D341Med (cell line): ENCODE measurements at regions not wholly inside any gene's neighbourhood (a gene's known extent, or its start where the extent isn't known, plus 50 kb on each side); places are given as distances from the start of the nearest gene placed in this dataset.
A peak's percentile ranks its signal among the peaks of the same experiment; 100 is the strongest.
"Not testable (repeated sequence)": the region's sequence is repeated elsewhere in the genome, so short reads cannot be mapped to it uniquely, and the experiment has no call there.

Source experiments
- DNase-seq: peaks from one replicate; pipeline ENCODE4 v3.0.0; 2012; ENCODE audit warnings: low spot score

- no peak for DNase-seq
Measured at GRCh38 chr13:46498650-46499049, 54.3 kb upstream of the LRCH1 start.

GRCh38 chr13:46496086-46496485 is 56.9 kb upstream of the LRCH1 start:
- no peak for DNase-seq

GRCh38 chr13:46495651-46496050 is 57.3 kb upstream of the LRCH1 start:
- no peak for DNase-seq

DNA sequence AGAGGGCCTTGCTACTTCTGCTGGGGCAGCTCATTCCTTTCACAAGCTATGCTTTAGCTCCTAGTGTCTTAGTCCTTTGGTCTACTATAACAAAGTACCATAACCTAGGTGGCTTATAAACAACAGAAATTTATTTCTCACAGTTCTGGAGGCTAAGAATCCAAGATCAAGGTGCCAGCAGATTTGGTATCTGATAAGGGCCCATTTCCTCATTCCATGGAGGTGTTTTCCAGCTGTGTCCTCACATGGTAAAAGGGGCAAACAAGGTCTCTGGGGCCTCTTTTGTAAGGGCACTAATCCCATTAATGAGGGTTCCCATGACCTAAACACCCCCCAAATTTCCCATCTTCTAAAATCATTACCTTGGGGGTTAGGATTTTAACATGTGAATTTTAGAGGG is 57.9 kb upstream of the LRCH1 start:
- DNase-seq, result no peak

DNA sequence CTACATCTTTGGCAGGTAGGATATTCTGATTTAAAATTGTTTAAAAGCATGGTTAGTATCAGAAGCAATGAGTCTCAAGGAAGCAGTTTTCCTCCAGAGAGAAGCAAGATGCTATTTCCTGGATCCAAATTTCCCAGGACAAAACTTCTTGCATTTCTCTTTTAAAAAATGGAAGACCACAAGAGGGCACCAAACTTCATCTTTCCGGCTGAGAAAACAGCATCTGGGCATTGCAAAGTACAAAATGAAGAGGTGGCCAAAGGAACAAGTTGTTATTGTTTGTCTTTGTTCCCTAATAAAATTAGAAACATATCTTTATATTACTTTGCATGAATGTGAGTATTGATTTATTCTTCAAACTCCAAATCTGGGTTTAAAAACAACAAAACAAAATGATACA is 60.0 kb upstream of the LRCH1 start:
- peak; percentile 51 for DNase-seq

DNA sequence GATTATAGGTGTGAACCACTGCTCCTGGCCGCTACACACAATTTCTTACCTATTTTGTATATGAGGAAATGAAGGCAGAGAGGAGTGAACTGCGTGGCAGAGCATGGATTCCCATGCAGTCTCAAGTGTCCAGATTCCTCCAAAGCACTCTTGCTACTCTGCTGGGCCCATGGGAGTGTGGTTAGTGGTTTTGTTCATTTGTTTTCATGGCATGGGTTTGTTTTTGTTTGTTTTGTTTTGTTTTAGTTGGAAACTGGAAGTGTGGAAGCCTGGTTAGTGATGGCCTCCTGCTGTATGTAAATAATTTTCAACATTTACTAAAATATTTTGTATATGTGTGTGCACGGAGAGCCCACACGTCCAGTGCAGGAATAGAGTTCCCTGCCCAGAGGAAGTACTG is 61.3 kb upstream of the LRCH1 start:
- DNase-seq, result no peak

DNA sequence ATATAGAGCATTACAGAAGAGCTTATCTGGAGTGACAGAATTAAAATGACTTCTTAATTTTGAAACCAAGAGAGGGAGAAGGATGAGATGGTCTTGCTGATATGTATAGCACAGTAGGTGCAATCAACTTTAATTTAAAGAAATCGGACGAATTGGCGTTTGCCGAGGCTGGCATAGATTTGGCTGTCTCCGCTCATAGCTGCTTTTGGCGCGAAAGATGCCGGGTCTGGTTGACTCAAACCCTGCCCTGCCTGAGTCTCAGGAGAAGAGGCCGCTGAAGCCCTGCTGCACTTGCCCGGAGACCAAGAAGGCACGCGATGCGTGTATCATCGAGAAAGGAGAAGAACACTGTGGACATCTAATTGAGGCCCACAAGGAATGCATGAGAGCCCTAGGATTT is 62.3 kb upstream of the LRCH1 start:
- not testable (repeated sequence) for DNase-seq

- DNase-seq, result peak; percentile 74
Measured at GRCh38 chr13:46490129-46490528, 62.8 kb upstream of the LRCH1 start.

GRCh38 chr13:46489586-46490023 is 63.4 kb upstream of the LRCH1 start:
- peak; percentile 39 for DNase-seq

DNA sequence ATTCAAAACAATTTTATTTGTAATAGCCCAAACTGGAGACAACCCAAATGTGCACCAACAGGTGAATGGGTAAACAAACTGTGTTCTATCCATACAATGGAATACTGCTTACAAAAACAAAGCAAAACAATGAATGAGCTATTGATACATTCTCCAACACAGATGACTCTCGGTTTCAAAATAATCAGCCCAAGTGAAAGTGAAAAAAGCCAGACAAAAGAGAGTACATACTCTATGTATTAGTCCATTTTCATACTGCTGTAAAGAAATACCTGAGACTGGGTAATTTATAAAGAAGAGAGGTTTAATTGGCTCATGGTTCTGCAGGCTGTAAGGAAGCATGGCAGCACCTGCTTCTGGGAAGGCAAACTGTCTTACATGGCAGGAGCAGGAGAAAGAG is 65.2 kb upstream of the LRCH1 start:
- no peak for DNase-seq

- no peak for DNase-seq
Measured at GRCh38 chr13:46486270-46486669, 66.7 kb upstream of the LRCH1 start.

DNA sequence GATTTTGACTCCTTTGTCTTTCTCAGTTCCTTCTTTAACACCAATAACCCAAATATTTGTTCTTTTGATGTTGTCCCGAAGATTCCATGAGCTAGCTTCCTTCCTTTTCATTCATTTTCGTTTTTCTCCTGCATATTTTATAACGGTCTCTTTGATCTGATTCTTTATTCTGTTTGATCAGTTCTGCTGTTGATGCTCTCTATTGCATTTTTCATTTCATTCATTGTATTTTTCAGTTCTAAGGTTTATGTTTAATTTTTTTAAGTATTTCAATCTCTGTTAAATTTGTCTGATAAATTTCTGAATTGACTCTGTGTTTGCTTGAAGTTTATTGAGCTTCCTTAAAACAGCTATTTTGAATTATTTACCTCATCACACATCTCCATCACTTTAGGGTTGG is 68.4 kb upstream of the LRCH1 start:
- DNase-seq, result no peak

- no peak for DNase-seq
Measured at GRCh38 chr13:46481166-46481565, 71.8 kb upstream of the LRCH1 start.

GRCh38 chr13:46480131-46480530 is 72.8 kb upstream of the LRCH1 start:
- no peak for DNase-seq

DNA sequence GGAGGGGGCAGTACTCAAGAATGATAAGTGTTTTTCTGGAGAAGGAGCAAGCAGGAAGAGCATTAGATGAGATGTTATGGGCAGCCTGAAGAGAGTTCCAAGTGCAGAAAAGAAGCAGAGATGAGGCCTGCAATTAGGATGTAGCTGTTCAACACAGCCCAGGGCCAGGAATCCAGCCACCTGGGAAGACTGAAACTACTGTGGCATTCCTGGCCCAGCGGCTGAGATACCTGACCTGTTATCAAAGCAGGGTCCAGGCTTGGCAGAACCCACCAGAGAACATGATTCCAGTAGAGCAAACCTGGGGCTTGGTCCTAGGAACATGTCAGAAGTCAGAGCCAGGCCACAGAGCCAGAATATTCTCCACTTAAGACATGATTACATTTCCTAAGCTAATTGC is 73.3 kb upstream of the LRCH1 start:
- DNase-seq, result no peak

DNA sequence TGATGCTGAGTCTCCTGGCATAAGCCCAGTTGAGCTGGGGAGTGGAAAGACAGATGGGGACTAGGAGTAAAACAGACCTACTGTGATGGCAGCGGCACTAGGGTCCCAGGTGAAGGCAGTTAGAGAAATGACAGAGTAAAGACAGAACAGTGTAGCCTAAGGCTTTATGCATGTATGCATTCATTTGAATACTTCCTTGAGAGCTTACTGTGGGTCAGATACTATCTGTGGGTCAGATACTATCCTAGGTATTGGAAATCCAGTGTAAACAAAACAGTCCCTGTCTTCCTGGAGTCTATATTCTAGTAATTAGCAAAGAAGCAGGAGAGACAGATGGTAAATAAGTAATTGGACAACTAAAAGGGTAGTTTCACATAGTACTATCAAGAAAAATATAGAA is 73.7 kb upstream of the LRCH1 start:
- no peak for DNase-seq

- no peak for DNase-seq
Measured at GRCh38 chr13:46478651-46479050, 74.3 kb upstream of the LRCH1 start.

DNA sequence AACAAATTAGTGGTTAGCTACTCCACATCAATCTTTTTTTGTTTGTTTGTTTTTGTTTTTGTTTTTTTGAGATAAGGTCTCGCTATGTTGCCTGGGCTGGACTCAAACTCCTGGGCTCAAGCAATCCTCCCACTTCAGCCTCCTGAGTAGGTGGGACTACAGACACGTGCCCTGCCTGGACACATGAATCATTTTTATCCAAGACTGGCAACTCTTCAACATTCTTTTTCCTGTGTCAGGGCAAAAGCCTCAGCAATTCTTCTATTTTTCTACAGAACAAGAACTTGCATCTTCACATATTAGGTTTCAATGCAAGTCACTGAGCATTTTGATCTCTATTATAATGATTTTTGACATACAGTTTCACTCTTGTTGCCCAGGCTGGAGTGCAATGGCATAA is 76.8 kb upstream of the LRCH1 start:
- DNase-seq, result no peak

- no peak for DNase-seq
Measured at GRCh38 chr13:46475541-46475991, 77.4 kb upstream of the LRCH1 start.

- no peak for DNase-seq
Measured at GRCh38 chr13:46473806-46474205, 79.2 kb upstream of the LRCH1 start.

DNA sequence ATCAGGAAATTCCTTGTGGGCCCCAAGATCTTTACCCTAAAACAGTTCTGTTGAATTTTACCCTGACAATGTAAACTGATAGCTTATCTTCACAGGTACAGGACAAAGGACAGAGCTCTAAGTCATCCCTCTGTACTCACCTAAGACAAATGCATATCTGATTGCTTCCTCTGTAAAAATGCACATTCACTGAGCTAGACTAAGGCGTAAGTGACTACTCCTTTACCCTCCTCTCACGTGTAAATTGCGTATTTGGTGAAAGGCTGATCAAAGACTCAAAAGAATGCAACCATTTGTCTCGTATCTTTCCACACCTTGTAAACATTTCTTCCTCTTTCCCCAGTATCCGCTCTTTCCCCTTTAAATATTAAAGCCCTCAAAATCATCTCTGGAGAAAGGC is 80.6 kb upstream of the LRCH1 start:
- no peak for DNase-seq

DNA sequence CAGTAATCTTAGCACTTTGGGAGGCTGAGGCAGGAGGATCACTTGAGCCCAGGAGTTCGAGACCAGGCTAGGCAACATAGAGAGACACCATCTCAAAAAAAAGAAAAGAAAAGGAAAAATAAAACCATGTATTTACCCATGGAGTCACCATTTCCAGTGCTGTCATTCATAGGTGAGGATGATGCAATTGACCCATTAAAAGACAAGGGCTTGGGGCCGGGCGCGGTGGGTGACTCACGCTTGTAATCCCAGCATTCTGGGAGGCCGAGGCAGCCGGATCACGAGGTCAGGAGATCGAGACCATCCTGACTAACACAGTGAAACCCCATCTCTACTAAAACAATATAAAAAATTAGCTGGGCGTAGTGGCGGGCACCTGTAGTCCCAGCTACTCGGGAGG is 82.6 kb upstream of the RUBCNL start:
- not testable (repeated sequence) for DNase-seq

DNA sequence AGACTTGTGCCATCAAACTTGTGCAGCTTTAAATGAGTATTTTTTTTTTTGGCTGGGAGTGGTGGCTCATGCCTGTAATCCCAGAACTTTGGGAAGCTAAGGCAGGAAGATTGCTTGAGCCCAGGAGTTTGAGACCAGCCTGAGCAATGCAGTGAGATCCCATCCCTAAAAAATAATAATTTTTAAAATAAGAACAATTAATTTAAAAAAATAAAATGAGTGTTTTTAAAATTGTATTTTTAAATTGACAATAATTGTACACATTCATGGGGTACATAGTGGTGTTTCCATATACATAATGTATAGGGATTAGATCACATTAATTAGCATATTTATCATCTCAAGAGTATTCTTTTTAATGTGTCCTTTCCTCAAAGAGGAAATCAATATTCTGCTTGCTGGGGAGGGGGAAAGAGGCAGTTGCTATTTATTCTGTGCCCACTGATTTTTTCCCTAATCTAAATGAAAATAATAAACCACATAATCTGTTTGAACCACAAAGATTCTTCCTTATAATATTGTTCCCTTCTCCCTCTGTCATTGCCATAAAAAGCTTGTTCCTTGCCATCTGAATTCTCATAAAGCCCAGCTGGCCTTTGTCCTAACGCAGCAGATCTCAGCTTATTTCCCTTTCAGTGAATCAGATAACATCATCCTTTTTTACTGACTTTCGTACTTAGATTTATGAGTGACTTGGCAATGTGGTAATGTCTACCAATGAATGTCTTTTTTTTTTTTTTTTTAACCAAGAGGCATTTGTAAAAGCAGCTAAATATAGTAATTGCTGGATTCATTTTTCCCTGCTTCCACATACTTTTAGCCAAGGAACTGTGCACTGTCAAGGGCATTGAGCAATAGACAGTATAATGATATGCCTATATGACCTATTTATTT is 81.8 kb upstream of the RUBCNL start:
- no peak for DNase-seq

DNA sequence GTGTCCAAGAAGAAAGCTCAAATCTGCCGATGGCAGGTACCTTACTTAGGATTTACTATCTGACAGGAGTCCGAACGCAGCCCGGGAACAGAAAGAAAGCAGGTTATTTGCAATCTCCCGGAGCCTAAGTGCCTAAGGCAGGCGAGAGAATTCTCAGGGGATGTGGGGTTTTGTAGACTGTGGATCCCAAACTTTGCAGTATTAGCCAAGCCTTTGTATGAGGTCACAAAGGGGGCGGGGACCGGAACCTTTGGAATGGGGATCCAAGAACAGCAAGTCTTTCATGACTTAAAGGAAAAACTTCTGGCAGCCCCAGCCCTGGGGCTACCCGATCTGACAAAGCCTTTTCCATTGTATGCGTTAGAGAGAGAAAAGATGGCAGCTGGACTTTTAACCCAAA is 80.6 kb upstream of the RUBCNL start:
- not testable (repeated sequence) for DNase-seq
